GM12892 (cell line): ENCODE measurements at regions not wholly inside any gene's neighbourhood (a gene's known extent, or its start where the extent isn't known, plus 50 kb on each side); places are given as distances from the start of the nearest gene placed in this dataset.

ENCODE experiments used
- POLR2A ChIP-seq: IDR thresholded peaks from 2 replicates; pipeline ENCODE4 v1.6.1; 2011; ENCODE audit warnings: low read depth, low read length, control low read depth
- TAF1 ChIP-seq: IDR thresholded peaks from 2 replicates; pipeline ENCODE4 v1.6.1; 2011; ENCODE audit warnings: low read depth, mild to moderate bottlenecking, control low read depth, low read length, borderline replicate concordance

DNA sequence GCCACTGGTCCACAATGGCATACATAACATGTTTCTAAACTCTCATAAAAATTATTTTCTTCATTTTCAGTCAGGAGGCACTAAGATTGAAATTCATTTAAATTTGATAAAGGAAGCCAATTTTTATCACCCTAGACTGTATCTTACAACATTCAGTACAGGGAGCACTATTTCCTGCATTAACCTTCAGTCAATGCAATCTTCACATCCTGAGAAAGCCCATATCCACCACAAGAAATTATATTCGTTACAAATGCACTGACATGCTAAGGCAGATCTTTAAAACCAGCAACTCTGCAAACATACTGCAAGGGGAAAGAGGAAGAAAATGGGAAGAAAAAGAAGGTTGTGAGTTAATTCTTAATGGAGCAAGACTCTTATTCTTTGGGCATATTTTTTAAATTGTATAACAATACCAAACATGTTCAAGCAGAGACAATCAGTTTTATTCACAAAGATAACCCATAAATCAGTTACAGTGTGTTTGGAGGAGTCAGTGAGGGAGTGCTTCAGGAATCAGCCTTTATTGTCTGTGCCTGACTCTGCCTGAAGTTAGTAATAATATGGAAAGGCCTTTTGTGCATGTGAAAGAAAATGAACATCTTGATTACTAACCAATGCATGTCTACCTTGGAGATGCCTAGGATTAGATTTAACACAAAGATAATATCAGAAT is 370.1 kb downstream of the FBXO15 start:
- TF ChIP-seq POLR2A (no peak), TAF1 (no peak)
